OCI-LY3 (cell line): ENCODE measurements at regions not wholly inside any gene's neighbourhood (a gene's known extent, or its start where the extent isn't known, plus 50 kb on each side); places are given as distances from the start of the nearest gene placed in this dataset.
"Not testable (repeated sequence)": the region's sequence is repeated elsewhere in the genome, so short reads cannot be mapped to it uniquely, and the experiment has no call there.

ENCODE experiments used
- H2AFZ ChIP-seq: fragments of 200-600, 300-600 bp; shearing (Covaris generic); 2 replicates; pipeline ENCODE4 v1.6.0; 2014; ENCODE audit warnings: antibody characterized with exemption, low read depth, low read length
- H3K27ac ChIP-seq: fragments of 200-600, 300-600 bp; sonication (generic); 2 replicates; pipeline ENCODE4 v1.5.1; 2014; ENCODE audit warnings: mild to moderate bottlenecking, low read length, moderate library complexity, mixed read lengths
- H3K27me3 ChIP-seq: fragments of 200-600, 300-600 bp; sonication (generic); 2 replicates; pipeline ENCODE4 v1.6.1; 2014; ENCODE audit warnings: low read depth, low read length, mixed read lengths
- H3K36me3 ChIP-seq: fragments of 200-600, 300-600 bp; sonication (generic); replicated peaks from 2 replicates; pipeline ENCODE3; 2014; ENCODE audit warnings: low read depth, low read length, mixed read lengths
- H3K4me1 ChIP-seq: fragments of 300-600, 200-600 bp; sonication (generic); 2 replicates; pipeline ENCODE4 v1.6.1; 2014; ENCODE audit warnings: low read length, mixed read lengths
- H3K4me2 ChIP-seq: fragments of 200-600, 300-600 bp; sonication (generic); 2 replicates; pipeline ENCODE4 v1.6.1; 2014; ENCODE audit warnings: low read length, mixed read lengths
- H3K4me3 ChIP-seq: fragments of 300-600, 200-600 bp; sonication (generic); 2 replicates; pipeline ENCODE4 v1.5.1; 2014; ENCODE audit warnings: antibody characterized with exemption, mild to moderate bottlenecking, low read length, moderate library complexity
- H3K79me2 ChIP-seq: fragments of 300-600, 200-600 bp; shearing (Covaris generic); 2 replicates; pipeline ENCODE4 v1.6.1; 2014; ENCODE audit warnings: mild to moderate bottlenecking, low read length, mixed read lengths
- H3K9ac ChIP-seq: fragments of 300-600, 200-600 bp; shearing (Covaris generic); 2 replicates; pipeline ENCODE4 v1.6.0; 2014; ENCODE audit warnings: mild to moderate bottlenecking, low read length, moderate library complexity
- H3K9me3 ChIP-seq: fragments of 200-600, 300-600 bp; shearing (Covaris generic); 2 replicates; pipeline ENCODE4 v1.6.1; 2014; ENCODE audit warnings: low read length, mixed read lengths; ENCODE audit not compliant: insufficient read depth
- H4K20me1 ChIP-seq: fragments of 200-600, 300-600 bp; sonication (generic); 2 replicates; pipeline ENCODE4 v1.6.1; 2016; ENCODE audit warnings: low read length, mixed read lengths; ENCODE audit not compliant: insufficient read depth

DNA sequence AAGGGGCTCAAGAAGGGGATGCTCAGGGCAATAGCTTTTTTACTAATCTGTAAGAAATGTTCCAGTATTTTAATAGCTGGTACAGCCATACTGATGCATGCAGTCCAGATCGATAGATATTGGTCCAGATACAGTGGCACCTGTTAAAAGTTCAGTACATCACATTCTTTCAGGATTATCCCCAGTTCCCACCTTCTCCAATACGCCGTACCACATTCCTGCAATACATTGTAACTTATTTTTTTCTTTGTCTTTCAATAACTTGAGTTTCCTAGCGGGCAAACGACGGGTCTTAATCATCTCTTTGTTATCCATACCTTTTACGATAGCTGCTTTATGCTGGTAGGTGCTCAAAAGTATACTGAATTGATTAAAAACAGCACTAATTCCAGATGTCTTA lies 136.1 kb upstream of the NBPF19 start:
- not testable (repeated sequence) for H3K4me1 ChIP-seq, H2AFZ ChIP-seq, H3K79me2 ChIP-seq, H3K9ac ChIP-seq, H3K4me2 ChIP-seq, H4K20me1 ChIP-seq, H3K36me3 ChIP-seq, H3K4me3 ChIP-seq, H3K27ac ChIP-seq, H3K9me3 ChIP-seq, H3K27me3 ChIP-seq

GRCh38 chr1:149349448-149349847 lies 125.4 kb upstream of the NBPF19 start:
- H3K4me2 ChIP-seq, H3K9me3 ChIP-seq, H3K4me1 ChIP-seq, H3K27ac ChIP-seq, H3K4me3 ChIP-seq, H3K27me3 ChIP-seq, H4K20me1 ChIP-seq, H3K36me3 ChIP-seq, H2AFZ ChIP-seq, H3K9ac ChIP-seq, H3K79me2 ChIP-seq: not testable (repeated sequence)

DNA sequence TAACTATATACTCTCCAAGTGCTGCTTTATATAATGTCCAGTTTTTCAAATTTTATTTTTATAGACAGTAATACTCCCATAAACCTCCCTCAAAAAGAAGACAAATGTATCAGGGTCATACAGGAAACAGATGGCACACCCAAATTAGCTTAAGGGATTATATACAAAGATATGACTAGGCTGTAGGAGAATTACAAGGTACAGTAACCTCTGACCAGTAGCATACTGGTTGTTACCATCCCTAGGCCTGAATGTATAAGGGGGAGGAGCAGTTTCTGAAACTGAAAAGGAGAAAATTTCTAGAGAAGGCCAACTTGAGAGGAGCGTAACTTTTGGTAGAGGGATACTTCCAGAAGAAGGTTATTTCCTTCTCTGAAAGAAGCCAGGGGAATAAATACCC lies 122.6 kb upstream of the NBPF19 start:
- not testable (repeated sequence) for H3K4me3 ChIP-seq, H3K27me3 ChIP-seq, H2AFZ ChIP-seq, H3K4me2 ChIP-seq, H3K79me2 ChIP-seq, H3K27ac ChIP-seq, H3K4me1 ChIP-seq, H3K9me3 ChIP-seq, H4K20me1 ChIP-seq, H3K9ac ChIP-seq, H3K36me3 ChIP-seq

DNA sequence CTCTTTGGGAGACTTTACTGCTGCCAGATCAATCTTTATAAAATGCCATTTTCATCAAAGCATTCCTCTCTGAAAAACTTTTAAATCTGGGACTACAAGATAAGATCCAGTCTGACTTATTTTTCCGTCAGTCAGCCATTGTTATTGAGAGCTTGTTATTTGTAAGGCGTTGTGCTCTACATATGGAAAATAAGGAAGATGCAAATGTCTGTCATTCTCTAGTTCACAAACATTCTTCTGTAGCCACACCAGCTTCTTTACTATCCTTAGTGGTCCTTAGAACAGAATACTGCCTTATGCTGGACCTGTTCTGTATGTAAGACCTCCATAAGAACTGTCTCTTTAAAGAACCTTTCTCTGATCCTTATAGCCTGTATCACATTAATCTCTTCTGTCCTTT lies 120.3 kb upstream of the NBPF19 start:
- not testable (repeated sequence) for H3K4me1 ChIP-seq, H4K20me1 ChIP-seq, H3K4me2 ChIP-seq, H2AFZ ChIP-seq, H3K27me3 ChIP-seq, H3K9me3 ChIP-seq, H3K36me3 ChIP-seq, H3K9ac ChIP-seq, H3K4me3 ChIP-seq, H3K27ac ChIP-seq, H3K79me2 ChIP-seq

- H3K9ac ChIP-seq, H3K36me3 ChIP-seq, H3K9me3 ChIP-seq, H3K4me2 ChIP-seq, H2AFZ ChIP-seq, H3K27me3 ChIP-seq, H3K4me3 ChIP-seq, H3K27ac ChIP-seq, H3K79me2 ChIP-seq, H4K20me1 ChIP-seq, H3K4me1 ChIP-seq: not testable (repeated sequence)
Observed at GRCh38 chr1:149355748-149356147, 119.1 kb upstream of the NBPF19 start.

- not testable (repeated sequence) for H4K20me1 ChIP-seq, H3K9me3 ChIP-seq, H3K27ac ChIP-seq, H3K4me3 ChIP-seq, H3K4me2 ChIP-seq, H3K79me2 ChIP-seq, H3K4me1 ChIP-seq, H2AFZ ChIP-seq, H3K36me3 ChIP-seq, H3K9ac ChIP-seq, H3K27me3 ChIP-seq
Observed at GRCh38 chr1:149356152-149356551, 118.7 kb upstream of the NBPF19 start.

- H3K4me1 ChIP-seq, H3K27ac ChIP-seq, H3K9ac ChIP-seq, H3K36me3 ChIP-seq, H3K27me3 ChIP-seq, H3K4me2 ChIP-seq, H3K79me2 ChIP-seq, H4K20me1 ChIP-seq, H2AFZ ChIP-seq, H3K9me3 ChIP-seq, H3K4me3 ChIP-seq: not testable (repeated sequence)
Observed at GRCh38 chr1:149360351-149360750, 114.5 kb upstream of the NBPF19 start.

- H3K4me3 ChIP-seq, H3K79me2 ChIP-seq, H3K9me3 ChIP-seq, H3K36me3 ChIP-seq, H4K20me1 ChIP-seq, H2AFZ ChIP-seq, H3K4me2 ChIP-seq, H3K9ac ChIP-seq, H3K4me1 ChIP-seq, H3K27me3 ChIP-seq, H3K27ac ChIP-seq: not testable (repeated sequence)
Observed at GRCh38 chr1:149361310-149361709, 113.5 kb upstream of the NBPF19 start.

DNA sequence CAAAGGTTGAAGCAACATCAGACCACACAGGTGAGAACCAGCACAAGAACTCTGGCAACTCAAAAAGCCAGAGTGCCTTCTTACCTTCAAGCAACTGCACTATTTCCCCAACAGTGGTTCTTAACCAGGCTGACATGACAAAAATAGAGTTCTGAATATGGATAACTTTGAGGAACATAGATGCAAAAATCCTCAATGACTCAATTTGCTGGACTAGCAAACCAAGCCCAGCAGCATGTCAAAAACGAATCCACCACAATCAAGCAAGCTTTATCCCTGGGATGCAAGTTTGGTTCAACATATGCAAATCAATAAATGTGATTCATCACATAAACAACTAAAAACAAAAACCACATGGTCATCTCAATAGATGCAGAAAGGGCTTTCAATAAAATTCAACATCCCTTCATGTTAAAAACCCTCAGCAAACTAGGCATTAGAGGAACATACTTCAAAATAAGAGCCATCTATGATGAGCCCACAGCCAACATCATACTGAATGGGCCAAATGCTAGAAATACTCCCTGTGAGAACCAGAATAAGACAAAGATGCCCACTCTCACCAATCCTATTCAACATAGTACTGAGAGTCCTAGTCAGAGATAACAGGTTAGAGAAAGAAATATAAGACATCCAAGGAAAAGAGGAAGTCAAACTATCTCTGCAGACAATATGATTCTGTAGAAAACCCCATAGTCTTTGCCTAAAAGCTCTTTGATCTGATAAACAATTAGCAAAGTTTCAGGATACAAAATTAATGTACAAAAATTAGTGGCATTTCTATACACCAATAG lies 110.5 kb upstream of the NBPF19 start:
- not testable (repeated sequence) for H3K9me3 ChIP-seq, H3K4me1 ChIP-seq, H3K79me2 ChIP-seq, H2AFZ ChIP-seq, H3K4me3 ChIP-seq, H3K4me2 ChIP-seq, H3K9ac ChIP-seq, H4K20me1 ChIP-seq, H3K27me3 ChIP-seq, H3K36me3 ChIP-seq, H3K27ac ChIP-seq

- H3K9ac ChIP-seq, H3K36me3 ChIP-seq, H3K4me1 ChIP-seq, H2AFZ ChIP-seq, H3K79me2 ChIP-seq, H4K20me1 ChIP-seq, H3K27me3 ChIP-seq, H3K4me3 ChIP-seq, H3K27ac ChIP-seq, H3K4me2 ChIP-seq, H3K9me3 ChIP-seq: not testable (repeated sequence)
Observed at GRCh38 chr1:149366402-149366801, 108.4 kb upstream of the NBPF19 start.
